HFF-Myc (cell line): ENCODE measurements at regions not wholly inside any gene's neighbourhood (a gene's known extent, or its start where the extent isn't known, plus 50 kb on each side); places are given as distances from the start of the nearest gene placed in this dataset.
"Not testable (repeated sequence)": the region's sequence is repeated elsewhere in the genome, so short reads cannot be mapped to it uniquely, and the experiment has no call there.

Experiments
- DNase-seq: peaks from one replicate; pipeline ENCODE4 v3.0.0-alpha.2; 2011; ENCODE audit warnings: low read depth; ENCODE audit errors: extremely low read depth
- H3K4me3 ChIP-seq: replicated peaks from 2 replicates; pipeline ENCODE4 v1.5.1; 2011; ENCODE audit warnings: low read depth, mild to moderate bottlenecking, control low read depth, low read length
- TF ChIP-seq, protein P1 (sequence below): IDR thresholded peaks from 2 replicates; pipeline ENCODE4 v1.5.1; 2012; ENCODE audit warnings: mild to moderate bottlenecking, low read depth, low read length, control low read depth; ENCODE audit errors: missing control alignments

DNA sequence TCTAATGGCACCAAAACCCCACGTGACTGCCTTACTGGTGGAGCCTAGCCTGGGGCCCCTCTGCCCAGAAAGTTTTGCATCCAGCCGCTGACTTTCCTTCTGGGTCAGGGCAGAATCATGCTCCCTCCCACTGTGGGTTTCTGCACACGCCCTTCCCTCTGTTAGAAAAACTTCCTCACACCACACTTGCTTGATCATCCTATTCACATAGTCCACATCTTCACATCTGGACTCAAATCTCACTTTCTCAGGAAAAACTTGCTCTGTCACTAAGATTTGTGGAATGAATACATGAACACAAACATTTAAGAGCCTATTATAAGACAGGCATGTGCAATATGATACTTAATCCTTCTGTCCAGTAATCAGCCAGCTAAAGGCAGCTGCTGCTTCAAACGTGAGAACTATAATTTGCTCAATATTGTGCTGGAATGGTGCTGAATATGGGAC, 274.7 kb downstream of the RND3 start:
- TF ChIP-seq, protein P1, sequence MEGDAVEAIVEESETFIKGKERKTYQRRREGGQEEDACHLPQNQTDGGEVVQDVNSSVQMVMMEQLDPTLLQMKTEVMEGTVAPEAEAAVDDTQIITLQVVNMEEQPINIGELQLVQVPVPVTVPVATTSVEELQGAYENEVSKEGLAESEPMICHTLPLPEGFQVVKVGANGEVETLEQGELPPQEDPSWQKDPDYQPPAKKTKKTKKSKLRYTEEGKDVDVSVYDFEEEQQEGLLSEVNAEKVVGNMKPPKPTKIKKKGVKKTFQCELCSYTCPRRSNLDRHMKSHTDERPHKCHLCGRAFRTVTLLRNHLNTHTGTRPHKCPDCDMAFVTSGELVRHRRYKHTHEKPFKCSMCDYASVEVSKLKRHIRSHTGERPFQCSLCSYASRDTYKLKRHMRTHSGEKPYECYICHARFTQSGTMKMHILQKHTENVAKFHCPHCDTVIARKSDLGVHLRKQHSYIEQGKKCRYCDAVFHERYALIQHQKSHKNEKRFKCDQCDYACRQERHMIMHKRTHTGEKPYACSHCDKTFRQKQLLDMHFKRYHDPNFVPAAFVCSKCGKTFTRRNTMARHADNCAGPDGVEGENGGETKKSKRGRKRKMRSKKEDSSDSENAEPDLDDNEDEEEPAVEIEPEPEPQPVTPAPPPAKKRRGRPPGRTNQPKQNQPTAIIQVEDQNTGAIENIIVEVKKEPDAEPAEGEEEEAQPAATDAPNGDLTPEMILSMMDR: no peak
- no peak for DNase-seq

DNA sequence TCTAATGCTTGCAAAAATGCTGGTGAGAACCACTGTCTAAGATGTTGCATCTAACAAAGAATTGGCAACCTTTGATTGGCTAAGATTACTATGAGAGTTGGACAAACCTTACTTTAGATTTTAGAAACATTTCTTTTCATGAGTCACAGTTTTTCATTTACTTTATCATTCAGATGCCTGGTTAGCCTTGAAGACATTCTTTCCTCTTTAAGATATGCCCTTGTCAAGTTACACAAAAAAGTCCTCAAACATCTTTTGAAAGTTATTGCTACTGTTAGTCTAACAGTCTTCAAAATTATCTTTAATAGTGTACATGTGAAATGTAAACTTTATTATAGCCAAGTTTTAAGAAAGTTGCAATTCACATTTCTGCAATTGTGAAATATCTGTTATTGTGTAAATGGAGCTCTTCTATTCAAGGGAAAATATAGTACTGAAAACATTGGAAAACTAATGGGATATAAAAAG, 276.3 kb downstream of the RND3 start:
- DNase-seq: no peak
- TF ChIP-seq, protein P1: no peak
- H3K4me3 ChIP-seq: no peak overlapping the region

More for the DNA sequence above, 274.7 kb downstream of the RND3 start:
- H3K4me3 ChIP-seq: no peak overlapping the region

DNA sequence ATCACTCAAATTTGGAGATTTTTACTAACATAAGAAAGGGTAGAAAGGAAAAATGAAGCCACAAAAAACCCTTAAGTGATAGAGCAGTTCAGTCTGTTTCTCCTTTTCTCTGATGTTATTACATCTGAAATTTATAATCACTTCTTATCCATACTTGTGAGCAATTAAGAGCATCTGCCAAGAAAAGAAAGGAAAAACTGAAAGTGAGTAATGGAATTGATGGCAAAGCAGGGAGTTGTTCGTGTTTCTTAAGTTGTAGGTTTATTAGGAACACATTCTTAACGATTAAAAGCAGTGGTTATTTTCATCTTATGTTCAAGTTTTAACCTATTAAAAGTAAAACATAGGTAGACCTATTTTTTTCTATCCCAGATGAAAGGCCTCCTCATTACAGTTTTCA, 277.7 kb downstream of the RND3 start:
- no peak overlapping the region for H3K4me3 ChIP-seq
- TF ChIP-seq, protein P1: no peak
- no peak for DNase-seq

DNA sequence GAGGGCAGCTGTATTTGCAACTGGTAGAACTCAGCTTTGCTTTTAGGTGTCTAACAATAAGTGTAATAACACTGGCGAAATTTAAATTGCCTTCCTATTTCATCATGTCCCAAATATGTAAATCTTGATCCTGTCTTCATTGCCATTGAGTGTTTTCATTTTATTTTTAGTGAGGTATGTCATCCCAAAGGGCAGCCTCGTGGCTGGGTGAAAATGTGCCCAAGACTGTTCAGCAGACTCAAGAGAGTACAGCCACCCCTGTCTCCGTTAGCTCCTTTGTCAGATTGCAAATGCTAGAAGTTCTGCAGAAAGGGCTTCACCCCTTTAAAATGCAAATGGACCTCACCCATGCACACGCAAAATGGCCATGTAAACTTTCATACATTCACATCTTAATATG, 278.8 kb downstream of the RND3 start:
- no peak for DNase-seq
- TF ChIP-seq, protein P1: no peak
- H3K4me3 ChIP-seq: no peak overlapping the region

DNA sequence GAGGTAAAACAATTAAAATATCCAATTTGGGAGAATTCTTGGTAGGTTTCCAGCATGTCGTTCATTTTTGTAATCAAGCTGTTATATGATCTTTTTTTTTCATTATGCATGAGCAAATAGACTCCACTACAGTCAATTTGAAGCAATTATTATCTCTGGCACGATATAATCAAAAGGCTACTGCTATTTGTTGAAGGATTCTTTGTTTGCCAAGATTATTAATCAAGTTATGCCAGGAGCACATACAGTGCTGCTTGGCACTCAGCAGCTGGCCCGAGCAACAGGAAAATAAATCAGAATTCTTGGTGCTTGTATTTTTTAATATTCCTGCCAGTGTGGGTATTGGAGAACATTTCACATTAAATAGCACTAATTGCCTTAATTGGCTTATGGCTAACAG, 279.5 kb downstream of the RND3 start:
- DNase-seq: no peak
- TF ChIP-seq, protein P1: no peak

DNA sequence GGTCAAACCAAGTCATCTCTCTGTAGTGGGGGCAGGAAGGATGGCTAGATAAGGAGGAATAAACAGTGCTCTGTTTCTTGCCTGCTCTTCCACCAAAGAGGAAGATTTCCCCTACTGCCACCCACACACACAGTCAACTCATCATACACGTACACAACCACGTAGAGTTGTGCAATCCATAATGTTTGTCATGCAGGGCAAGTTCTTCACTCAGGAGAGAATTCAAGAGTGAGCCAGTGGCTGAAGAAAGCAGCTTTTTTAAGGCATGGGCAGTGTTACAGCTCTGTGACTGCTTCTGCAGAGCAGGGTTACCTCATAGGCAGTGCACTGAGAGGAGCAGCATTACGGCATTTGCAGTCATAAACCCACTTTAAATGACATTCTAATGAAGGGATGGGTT, 283.0 kb downstream of the RND3 start:
- TF ChIP-seq, protein P1: no peak
- H3K4me3 ChIP-seq: no peak overlapping the region
- DNase-seq: no peak

More for the DNA sequence above, 279.5 kb downstream of the RND3 start:
- H3K4me3 ChIP-seq: no peak overlapping the region

DNA sequence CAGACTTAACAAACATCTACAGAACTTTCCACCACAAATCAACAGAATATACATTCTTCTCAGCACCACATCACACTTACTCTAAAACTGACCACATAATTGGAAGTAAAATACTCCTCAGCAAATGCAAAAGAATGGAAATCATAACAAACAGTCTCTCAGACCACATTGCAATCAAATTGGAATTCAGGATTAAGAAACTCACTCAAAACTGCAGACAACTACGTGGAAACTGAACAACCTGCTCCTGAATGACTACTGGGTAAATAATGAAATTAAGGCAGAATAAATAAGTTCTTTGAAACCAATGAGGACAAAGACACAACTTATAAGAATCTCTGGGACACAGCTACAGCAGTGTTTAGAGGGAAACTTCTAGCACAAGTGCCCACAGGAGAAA, 292.7 kb downstream of the RND3 start:
- not testable (repeated sequence) for H3K4me3 ChIP-seq, DNase-seq
